ENCODE measurements at regions not wholly inside any gene's neighbourhood (a gene's known extent, or its start where the extent isn't known, plus 50 kb on each side); places are given as distances from the start of the nearest gene placed in this dataset.

DNA sequence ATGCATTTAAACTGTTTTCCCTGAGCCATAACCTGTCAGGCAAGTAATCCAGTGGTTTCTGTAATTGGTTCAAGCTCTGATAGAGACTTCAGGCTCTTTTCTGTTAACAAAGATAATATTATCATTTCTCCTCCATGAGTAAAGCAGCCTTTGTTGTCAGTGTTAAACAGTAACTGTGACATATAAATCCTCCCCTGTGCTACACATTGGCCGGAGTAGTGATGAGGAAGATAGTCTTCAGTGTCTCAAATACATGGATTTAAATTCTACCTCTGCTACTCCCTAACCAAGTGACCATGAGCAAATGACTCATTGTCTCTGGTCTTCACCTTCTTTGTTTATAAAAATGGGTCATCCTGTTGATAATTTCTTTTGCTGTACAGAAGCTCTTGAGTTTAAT lies 615.5 kb upstream of the CHD1 start (continued):
- TF ChIP-seq, protein P1, sequence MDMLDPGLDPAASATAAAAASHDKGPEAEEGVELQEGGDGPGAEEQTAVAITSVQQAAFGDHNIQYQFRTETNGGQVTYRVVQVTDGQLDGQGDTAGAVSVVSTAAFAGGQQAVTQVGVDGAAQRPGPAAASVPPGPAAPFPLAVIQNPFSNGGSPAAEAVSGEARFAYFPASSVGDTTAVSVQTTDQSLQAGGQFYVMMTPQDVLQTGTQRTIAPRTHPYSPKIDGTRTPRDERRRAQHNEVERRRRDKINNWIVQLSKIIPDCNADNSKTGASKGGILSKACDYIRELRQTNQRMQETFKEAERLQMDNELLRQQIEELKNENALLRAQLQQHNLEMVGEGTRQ (IDR thresholded peaks at IDR 0.05; ENCODE audit: low read length) = no peak
- TF ChIP-seq, protein P2, sequence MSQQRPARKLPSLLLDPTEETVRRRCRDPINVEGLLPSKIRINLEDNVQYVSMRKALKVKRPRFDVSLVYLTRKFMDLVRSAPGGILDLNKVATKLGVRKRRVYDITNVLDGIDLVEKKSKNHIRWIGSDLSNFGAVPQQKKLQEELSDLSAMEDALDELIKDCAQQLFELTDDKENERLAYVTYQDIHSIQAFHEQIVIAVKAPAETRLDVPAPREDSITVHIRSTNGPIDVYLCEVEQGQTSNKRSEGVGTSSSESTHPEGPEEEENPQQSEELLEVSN (IDR thresholded peaks at IDR 0.05) = no peak
- TF ChIP-seq MAFK (IDR thresholded peaks at IDR 0.05; ENCODE audit: low read depth, low read length) (no peak), GTF2F1 (IDR thresholded peaks at IDR 0.05; ENCODE audit: borderline replicate concordance, low read depth, low read length) (no peak)

All from H1 (cell line).